NCI-H1092 treated with DMSO at 0.1 percent for 48 hours (cell line): ENCODE measurements at regions not wholly inside any gene's neighbourhood (a gene's known extent, or its start where the extent isn't known, plus 50 kb on each side); places are given as distances from the start of the nearest gene placed in this dataset.
A peak's percentile ranks its signal among the peaks of the same experiment; 100 is the strongest.
"Not testable (repeated sequence)": the region's sequence is repeated elsewhere in the genome, so short reads cannot be mapped to it uniquely, and the experiment has no call there.

Experiments used
- DNase-seq: peaks from one replicate; lab custom pipeline; 2025; lab: John Stamatoyannopoulos, UW

GRCh38 chr5:114952876-114953275 lies 216.8 kb downstream of the TRIM36 start:
- DNase-seq: no peak

DNA sequence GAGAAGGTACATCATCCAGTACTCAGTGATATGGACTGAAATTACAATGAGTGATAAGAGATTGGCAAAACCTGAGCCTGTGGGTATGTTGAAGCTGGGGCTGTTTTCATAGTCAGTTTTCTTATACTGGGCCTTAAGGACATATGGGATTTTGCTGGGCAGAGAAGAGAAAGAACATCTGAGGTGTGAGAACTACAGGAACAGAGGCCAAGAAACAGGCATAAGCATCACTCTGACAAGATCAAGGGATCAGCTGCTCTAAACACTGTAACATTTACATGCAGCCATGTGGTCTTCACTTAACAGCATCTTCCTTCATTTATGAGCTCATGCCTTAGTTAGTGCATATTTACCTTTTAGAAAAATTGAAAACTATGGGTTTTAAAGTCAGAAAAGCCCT lies 220.0 kb downstream of the TRIM36 start:
- no peak for DNase-seq

DNA sequence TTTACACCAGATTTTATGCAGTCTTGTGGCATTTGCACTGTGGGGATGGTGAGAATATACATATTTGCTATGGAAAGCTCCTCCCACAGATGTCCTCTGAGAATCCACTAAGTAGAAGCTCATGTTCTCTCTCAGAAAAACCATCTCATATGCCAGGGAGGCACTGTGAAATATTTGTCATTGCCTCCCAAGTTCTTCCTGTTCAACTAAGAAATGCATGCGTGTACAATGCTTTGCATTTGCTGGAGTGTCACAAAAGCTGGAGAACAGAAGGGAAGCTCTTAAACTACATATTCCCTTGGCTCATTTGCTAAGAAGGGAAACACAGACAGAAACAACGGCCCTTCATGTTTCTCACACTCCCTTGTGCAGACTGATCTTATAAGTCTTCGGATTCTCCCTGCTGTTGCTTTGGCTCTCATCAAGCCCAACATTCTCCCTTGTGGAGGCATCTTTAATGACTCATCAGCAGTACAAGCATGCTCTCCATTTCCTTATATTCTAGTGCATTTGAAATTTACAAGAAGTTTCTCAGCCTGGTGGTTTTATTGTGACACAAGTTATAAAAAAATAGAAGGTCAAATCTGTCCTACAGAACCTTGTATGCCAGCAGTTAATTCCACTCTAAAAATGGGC lies 220.6 kb downstream of the TRIM36 start:
- DNase-seq: no peak

DNA sequence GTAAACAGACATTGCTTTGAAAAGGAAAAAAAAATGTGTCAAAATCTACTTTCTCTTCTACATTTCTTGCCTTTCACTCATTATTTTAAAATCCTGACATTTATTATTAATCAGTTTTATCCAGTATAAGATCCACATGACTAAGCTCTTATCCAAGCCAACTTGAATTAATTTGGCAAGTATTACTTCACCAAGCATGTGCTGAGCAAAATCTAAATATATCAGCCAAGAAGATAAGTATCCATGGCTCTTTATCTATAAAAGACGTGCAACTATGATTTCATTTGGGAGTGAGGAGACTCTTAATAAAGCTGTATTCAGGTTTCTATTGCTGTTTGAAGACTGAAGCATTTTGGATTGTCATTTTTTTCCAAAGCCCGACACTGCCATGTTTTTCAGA lies 221.3 kb downstream of the TRIM36 start:
- DNase-seq: no peak

- no peak for DNase-seq
These were observed 229.0 kb downstream of the TRIM36 start for GRCh38 chr5:114940709-114941108.

- DNase-seq: no peak
These were observed 234.2 kb downstream of the TRIM36 start for GRCh38 chr5:114935490-114935889.

GRCh38 chr5:114928644-114929462 lies 240.9 kb downstream of the TRIM36 start:
- DNase-seq: no peak

DNA sequence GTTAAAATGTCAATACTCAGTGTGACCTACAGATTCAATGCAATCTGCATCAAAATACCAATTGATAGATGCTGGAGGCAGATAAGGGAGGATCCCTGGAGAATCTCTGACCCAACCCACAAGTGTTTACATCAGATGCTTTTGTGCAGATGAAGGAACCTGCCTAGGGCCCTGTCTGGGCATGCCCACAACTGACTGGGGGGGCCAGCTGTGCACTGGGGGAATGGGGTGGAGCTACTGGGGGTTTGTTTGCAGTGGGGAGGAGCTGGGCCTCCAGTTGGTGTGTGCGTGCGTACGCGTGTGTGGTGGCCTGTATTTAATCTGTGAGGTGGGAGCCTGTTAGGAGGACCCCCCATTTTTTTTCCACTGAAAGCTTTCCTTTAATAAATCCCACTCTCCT lies 244.9 kb downstream of the TRIM36 start:
- DNase-seq: no peak

- DNase-seq: no peak
These were observed 257.4 kb downstream of the TRIM36 start for GRCh38 chr5:114912189-114912920.

DNA sequence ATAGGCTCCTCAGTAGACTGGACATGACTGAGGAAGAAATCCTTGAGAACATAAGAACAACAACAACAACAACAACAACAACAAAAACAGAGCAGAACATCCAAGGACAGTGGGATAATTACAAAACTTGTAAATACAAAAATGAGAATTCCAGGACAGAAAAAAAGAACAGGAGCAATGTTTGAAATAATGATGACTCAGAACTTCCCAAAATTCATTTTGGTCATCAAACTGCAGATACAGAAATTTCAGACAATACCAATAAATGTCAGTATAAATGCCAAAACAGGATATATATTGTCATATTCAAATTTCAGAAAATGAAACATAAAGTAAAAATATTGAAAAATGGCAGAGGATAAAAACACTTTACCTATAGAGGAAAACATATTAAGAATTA lies 259.0 kb downstream of the TRIM36 start:
- no peak for DNase-seq

DNA sequence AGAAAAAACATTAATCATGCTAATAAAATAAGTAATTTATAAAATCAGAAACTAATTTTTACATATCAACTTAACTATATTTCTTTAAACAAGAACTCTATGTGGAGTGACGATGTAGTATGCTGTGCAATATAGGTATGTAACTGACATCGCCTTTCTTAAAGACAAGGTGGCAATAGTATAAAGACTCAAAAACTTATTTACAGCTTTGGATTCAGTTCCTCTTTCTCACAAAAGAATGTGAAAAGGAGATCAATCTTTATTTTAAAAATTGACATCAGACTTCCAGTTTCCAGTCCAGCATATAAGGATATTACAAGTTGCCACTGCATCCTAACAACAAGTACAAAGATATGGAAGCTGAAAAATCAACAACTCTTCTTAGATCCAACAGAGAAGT lies 260.3 kb downstream of the TRIM36 start:
- DNase-seq: no peak

DNA sequence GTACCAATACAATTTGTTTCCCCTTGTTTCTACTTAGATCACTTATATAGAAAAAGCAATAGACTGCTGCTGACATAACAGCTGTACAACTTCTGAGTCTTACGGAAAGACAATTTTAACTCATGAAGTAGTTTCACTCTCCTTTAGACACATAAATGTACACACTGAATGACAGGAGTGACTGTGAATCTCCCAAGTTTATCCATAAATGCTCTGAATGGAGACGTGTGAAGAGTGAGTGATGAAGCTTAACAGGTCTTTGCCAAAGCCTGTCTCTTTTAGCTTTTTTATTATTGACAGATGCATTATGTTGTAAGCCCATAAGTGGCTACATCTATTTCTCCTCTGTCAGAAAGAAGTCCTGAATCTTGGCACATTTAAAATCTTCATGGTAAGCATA lies 265.9 kb downstream of the TRIM36 start:
- DNase-seq: no peak

- DNase-seq: no peak
These were observed 271.1 kb downstream of the TRIM36 start for GRCh38 chr5:114898602-114899001.

DNA sequence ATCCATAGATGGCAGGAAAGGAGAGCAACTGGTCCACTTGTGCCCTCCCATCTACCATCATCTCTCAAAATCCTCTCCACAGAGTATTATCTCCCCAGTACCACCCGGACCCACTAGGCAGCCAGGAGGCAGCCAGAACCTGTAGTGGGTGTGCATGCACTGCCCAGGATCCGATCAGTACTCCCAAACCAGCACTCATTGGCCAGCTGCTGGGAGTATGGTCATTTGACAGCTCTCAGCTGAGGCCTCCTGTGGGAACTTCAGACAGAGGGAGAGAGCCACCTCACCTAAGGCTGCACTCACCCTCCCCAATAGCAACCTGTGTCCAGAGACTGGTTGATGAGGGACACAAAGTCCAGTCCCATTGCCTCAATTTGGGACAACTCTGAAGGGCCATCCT lies 286.0 kb downstream of the TRIM36 start:
- no peak for DNase-seq

- no peak for DNase-seq
These were observed 310.3 kb downstream of the TRIM36 start for GRCh38 chr5:114859438-114859735.

GRCh38 chr5:114858665-114859437 lies 310.9 kb downstream of the TRIM36 start:
- DNase-seq: no peak

- DNase-seq: no peak
These were observed 311.7 kb downstream of the TRIM36 start for GRCh38 chr5:114857941-114858551.

DNA sequence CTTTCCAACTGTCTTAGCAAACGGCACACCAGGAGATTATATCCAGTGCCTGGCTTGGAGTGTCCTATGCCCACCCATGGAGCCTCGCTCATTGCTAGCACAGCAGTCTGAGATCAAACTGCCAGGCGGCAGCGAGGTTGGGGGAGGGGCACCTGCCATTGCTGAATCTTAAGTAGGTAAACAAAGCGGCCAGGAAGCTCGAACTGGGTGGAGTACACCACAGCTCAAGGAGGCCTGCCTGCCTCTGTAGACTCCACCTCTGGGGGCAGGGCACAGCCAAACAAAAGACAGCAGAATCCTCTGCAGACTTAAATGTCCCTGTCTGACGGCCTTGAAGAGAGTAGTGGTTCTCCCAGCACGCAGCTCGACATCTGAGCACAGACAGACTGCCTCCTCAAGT lies 325.0 kb downstream of the TRIM36 start:
- not testable (repeated sequence) for DNase-seq

DNA sequence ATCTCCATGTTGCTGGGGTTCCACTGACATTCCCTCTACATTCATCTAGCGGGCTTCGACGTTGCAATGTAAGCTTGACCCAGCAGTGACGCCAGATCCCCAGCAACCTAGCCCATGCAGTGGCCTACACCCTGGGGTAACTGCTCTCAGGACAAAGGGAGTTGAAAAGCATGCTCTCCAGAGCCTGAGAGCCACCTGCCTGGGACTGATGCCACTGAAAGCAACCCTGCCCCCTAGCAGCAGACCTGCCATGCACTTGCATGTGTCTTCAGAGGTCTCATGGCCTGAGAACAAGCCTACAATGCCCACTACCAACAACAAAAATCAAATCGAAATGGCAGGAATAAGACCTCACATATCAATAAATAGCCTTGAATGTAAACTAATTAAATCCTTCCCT lies 330.3 kb downstream of the TRIM36 start:
- DNase-seq: no peak

DNA sequence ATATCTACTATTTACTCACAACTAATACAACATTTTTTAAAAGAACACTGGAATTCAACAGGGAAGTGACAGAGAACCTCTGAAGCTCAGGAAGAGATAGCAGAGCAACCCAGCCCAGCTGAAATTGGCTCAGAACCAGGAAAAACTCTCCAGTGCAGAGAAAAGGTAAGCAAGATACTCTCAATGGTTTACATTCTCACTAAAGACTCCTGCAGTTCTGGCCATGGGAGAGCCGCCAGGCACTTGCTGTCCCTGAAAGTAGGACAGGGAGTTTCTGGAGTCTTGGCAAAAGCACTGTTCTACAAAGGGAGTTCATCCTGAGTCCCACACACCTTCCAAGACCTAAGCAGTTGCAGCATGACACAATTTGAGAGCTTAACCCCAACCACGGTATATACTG lies 330.8 kb downstream of the TRIM36 start:
- DNase-seq: no peak

DNA sequence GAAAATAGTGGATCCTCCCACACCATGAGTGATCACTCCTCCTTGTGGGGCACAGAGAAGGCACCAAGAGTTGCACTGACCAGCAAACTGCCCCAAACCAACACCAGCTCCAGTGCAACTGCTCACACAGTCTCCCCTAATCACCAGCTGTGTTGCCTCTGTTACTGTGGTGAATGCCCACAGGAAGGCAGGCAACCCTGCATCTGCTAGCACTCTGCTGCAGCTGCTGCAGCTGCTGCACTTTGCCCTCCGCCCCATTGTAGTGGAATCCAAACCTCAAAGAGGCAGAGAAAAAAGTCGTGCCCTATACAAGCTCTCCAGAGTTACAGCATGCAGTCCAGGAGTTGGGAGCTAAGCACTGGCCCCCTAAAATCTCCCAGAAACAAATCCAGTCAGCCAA lies 339.6 kb downstream of the TRIM36 start:
- DNase-seq: no peak

DNA sequence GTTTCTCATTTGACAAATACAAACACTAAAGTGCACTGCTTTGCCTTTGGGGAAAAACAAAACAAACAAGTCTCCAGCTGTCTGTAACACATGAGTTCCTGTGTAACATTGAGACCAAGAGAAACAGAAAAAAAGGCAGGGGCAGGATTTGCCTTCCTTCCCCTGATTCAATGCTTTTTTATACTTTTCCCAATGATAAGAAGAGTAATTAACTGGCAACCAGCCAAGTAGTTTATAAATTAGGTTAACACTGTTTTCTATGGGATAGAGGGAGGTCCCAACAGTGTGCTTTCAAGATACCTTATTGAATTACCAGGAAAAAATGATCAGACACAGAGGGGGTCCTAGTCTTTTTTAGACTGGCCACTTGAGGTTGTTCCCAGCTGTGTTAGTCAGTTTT lies 346.8 kb downstream of the TRIM36 start:
- DNase-seq: peak; percentile 0
